ENCODE measurements at regions not wholly inside any gene's neighbourhood (a gene's known extent, or its start where the extent isn't known, plus 50 kb on each side); places are given as distances from the start of the nearest gene placed in this dataset.

- no peak for DNase-seq
Measured at GRCh38 chr1:79604490-79605198, 598.1 kb upstream of the ADGRL4 start.

- no peak for DNase-seq
Measured at GRCh38 chr1:79603843-79604242, 597.3 kb upstream of the ADGRL4 start.

- DNase-seq, result no peak
Measured at GRCh38 chr1:79599257-79599656, 592.7 kb upstream of the ADGRL4 start.

GRCh38 chr1:79595931-79596330, 589.4 kb upstream of the ADGRL4 start:
- DNase-seq, result no peak

- DNase-seq, result no peak
Measured at GRCh38 chr1:79594121-79594698, 587.7 kb upstream of the ADGRL4 start.

GRCh38 chr1:79592707-79593106, 586.2 kb upstream of the ADGRL4 start:
- DNase-seq, result no peak

- DNase-seq, result no peak
Measured at GRCh38 chr1:79588719-79589118, 582.2 kb upstream of the ADGRL4 start.

- no peak for DNase-seq
Measured at GRCh38 chr1:79587229-79587628, 580.7 kb upstream of the ADGRL4 start.

GRCh38 chr1:79585801-79586200, 579.3 kb upstream of the ADGRL4 start:
- no peak for DNase-seq

- DNase-seq, result no peak
Measured at GRCh38 chr1:79575424-79575823, 568.9 kb upstream of the ADGRL4 start.

- no peak for DNase-seq
Measured at GRCh38 chr1:79568411-79568810, 561.9 kb upstream of the ADGRL4 start.

- DNase-seq, result no peak
Measured at GRCh38 chr1:79561521-79561978, 555.0 kb upstream of the ADGRL4 start.

GRCh38 chr1:79556189-79556588, 549.7 kb upstream of the ADGRL4 start:
- DNase-seq, result no peak

GRCh38 chr1:79554688-79555087, 548.2 kb upstream of the ADGRL4 start:
- DNase-seq, result no peak

- no peak for DNase-seq
Measured at GRCh38 chr1:79551321-79551720, 544.8 kb upstream of the ADGRL4 start.

- no peak for DNase-seq
Measured at GRCh38 chr1:79550402-79550801, 543.9 kb upstream of the ADGRL4 start.

GRCh38 chr1:79549201-79549600, 542.7 kb upstream of the ADGRL4 start:
- DNase-seq, result no peak

GRCh38 chr1:79547514-79547913, 541.0 kb upstream of the ADGRL4 start:
- no peak for DNase-seq

- no peak for DNase-seq
Measured at GRCh38 chr1:79543394-79543793, 536.9 kb upstream of the ADGRL4 start.

GRCh38 chr1:79539001-79539400, 532.5 kb upstream of the ADGRL4 start:
- no peak for DNase-seq

- no peak for DNase-seq
Measured at GRCh38 chr1:79532555-79532954, 526.0 kb upstream of the ADGRL4 start.

- no peak for DNase-seq
Measured at GRCh38 chr1:79531790-79532189, 525.3 kb upstream of the ADGRL4 start.

- no peak for DNase-seq
Measured at GRCh38 chr1:79530476-79530875, 523.9 kb upstream of the ADGRL4 start.

GRCh38 chr1:79530055-79530454, 523.5 kb upstream of the ADGRL4 start:
- no peak for DNase-seq

- no peak for DNase-seq
Measured at GRCh38 chr1:79524126-79524525, 517.6 kb upstream of the ADGRL4 start.
